NCI-H446 treated with DMSO at 0.1 percent for 48 hours (cell line): ENCODE measurements at regions not wholly inside any gene's neighbourhood (a gene's known extent, or its start where the extent isn't known, plus 50 kb on each side); places are given as distances from the start of the nearest gene placed in this dataset.

Experiments
- DNase-seq: peaks from one replicate; lab custom pipeline; 2025; lab: John Stamatoyannopoulos, UW

GRCh38 chr11:45062974-45063635, 83.3 kb upstream of the PRDM11 start:
- no peak for DNase-seq

- DNase-seq = no peak
Observed at GRCh38 chr11:45063669-45064068, 82.8 kb upstream of the PRDM11 start.

GRCh38 chr11:45067966-45068365, 78.5 kb upstream of the PRDM11 start:
- DNase-seq = no peak

GRCh38 chr11:45071232-45071631, 75.2 kb upstream of the PRDM11 start:
- DNase-seq = no peak

- DNase-seq = no peak
Observed at GRCh38 chr11:45073685-45074141, 72.7 kb upstream of the PRDM11 start.

- DNase-seq = no peak
Observed at GRCh38 chr11:45075519-45075918, 70.9 kb upstream of the PRDM11 start.

- DNase-seq = no peak
Observed at GRCh38 chr11:45075952-45076351, 70.5 kb upstream of the PRDM11 start.

GRCh38 chr11:45076761-45077160, 69.7 kb upstream of the PRDM11 start:
- no peak for DNase-seq

GRCh38 chr11:45078236-45079074, 68.0 kb upstream of the PRDM11 start:
- DNase-seq = no peak

- no peak for DNase-seq
Observed at GRCh38 chr11:45079075-45079444, 67.4 kb upstream of the PRDM11 start.

- DNase-seq = no peak
Observed at GRCh38 chr11:45079567-45079942, 66.9 kb upstream of the PRDM11 start.

- no peak for DNase-seq
Observed at GRCh38 chr11:45079943-45080719, 66.3 kb upstream of the PRDM11 start.

GRCh38 chr11:45082744-45083543, 63.5 kb upstream of the PRDM11 start:
- DNase-seq = no peak

- DNase-seq = no peak
Observed at GRCh38 chr11:45083544-45084087, 62.8 kb upstream of the PRDM11 start.

GRCh38 chr11:45085646-45086501, 60.6 kb upstream of the PRDM11 start:
- DNase-seq = no peak

- no peak for DNase-seq
Observed at GRCh38 chr11:45086526-45086925, 59.9 kb upstream of the PRDM11 start.

GRCh38 chr11:45087086-45087899, 59.1 kb upstream of the PRDM11 start:
- no peak for DNase-seq

- no peak for DNase-seq
Observed at GRCh38 chr11:45087900-45088160, 58.6 kb upstream of the PRDM11 start.

- DNase-seq = peak; percentile 63
Observed at GRCh38 chr11:45089251-45089650, 57.2 kb upstream of the PRDM11 start.
